Retinal pigment epithelial cell (primary cell): ENCODE measurements at regions not wholly inside any gene's neighbourhood (a gene's known extent, or its start where the extent isn't known, plus 50 kb on each side); places are given as distances from the start of the nearest gene placed in this dataset.

Source experiments
- DNase-seq: peaks from one replicate; pipeline ENCODE4 v3.0.0-alpha.2; 2010; ENCODE audit warnings: low read depth
- H3K4me3 ChIP-seq: 2 replicates; pipeline ENCODE4 v1.5.1; 2011; ENCODE audit warnings: mild to moderate bottlenecking, low read length, control low read depth, moderate library complexity
- TF ChIP-seq, protein P1 (sequence below): conservative IDR thresholded peaks from 2 replicates; pipeline ENCODE4 v1.5.1; 2011; ENCODE audit warnings: low read depth, low read length, control low read depth, inconsistent platforms

- H3K4me3 ChIP-seq, result no peak overlapping the region
- DNase-seq, result no peak
- TF ChIP-seq, protein P1, sequence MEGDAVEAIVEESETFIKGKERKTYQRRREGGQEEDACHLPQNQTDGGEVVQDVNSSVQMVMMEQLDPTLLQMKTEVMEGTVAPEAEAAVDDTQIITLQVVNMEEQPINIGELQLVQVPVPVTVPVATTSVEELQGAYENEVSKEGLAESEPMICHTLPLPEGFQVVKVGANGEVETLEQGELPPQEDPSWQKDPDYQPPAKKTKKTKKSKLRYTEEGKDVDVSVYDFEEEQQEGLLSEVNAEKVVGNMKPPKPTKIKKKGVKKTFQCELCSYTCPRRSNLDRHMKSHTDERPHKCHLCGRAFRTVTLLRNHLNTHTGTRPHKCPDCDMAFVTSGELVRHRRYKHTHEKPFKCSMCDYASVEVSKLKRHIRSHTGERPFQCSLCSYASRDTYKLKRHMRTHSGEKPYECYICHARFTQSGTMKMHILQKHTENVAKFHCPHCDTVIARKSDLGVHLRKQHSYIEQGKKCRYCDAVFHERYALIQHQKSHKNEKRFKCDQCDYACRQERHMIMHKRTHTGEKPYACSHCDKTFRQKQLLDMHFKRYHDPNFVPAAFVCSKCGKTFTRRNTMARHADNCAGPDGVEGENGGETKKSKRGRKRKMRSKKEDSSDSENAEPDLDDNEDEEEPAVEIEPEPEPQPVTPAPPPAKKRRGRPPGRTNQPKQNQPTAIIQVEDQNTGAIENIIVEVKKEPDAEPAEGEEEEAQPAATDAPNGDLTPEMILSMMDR, result no peak
These were observed 901.7 kb downstream of the KCNMA1 start for GRCh38 chr10:76735866-76736265.

- DNase-seq, result no peak
- TF ChIP-seq, protein P1, result no peak
- H3K4me3 ChIP-seq, result no peak overlapping the region
These were observed 904.1 kb downstream of the KCNMA1 start for GRCh38 chr10:76733441-76733936.

DNA sequence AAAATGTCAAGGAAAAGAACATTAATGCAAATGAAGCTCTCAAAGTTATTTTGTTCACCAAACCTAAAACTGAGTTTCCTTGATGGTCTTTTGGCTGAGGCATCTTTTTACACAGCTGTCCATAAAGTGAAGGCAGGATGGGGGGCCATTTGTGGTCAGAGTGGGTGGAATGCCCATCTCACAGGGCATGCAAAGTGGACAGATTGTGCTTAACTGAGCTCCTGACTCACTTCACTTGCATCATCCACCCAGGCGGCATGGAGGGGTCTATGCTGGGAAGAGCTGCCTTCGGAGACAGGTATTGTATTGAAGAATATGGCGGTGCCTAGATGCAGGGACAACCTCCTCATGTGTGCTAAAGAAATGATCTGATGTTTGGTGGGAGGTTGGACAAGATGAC is 905.3 kb downstream of the KCNMA1 start:
- DNase-seq, result no peak
- TF ChIP-seq, protein P1, result no peak
- H3K4me3 ChIP-seq, result no peak overlapping the region

DNA sequence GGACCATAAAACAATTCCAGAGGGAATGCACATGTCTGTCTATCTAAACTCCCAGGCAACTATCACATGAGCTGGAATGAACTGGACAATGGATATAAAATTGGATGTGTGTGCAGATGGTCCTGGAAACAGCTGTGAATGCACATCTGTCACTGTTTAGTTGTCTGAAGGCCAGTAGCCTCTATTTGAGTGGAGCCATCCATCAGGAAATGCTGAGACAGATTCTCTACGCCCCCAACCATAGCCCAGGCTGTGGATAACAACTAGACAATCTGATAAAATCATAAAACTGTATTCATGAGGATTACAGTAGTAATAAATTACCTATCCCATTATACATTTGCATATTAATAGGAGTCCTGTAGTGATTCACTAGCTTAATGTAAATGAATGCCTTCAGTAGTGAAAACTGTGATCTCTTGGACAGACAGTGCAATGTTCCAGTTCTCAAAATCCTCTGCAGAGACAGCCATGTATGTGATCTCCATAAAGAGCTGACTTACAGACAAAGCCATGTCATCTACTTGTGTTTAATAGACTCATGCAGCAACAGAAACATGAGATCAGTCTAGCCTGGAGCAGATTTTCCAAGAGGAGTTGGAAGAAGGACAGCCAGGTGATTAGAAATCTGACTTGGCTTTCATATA is 907.6 kb downstream of the KCNMA1 start:
- no peak for DNase-seq
- no peak overlapping the region for H3K4me3 ChIP-seq
- TF ChIP-seq, protein P1, result no peak

- no peak overlapping the region for H3K4me3 ChIP-seq
- TF ChIP-seq, protein P1, result no peak
- DNase-seq, result no peak
These were observed 908.3 kb downstream of the KCNMA1 start for GRCh38 chr10:76729346-76729745.

- TF ChIP-seq, protein P1, result no peak
- no peak overlapping the region for H3K4me3 ChIP-seq
- DNase-seq, result no peak
These were observed 910.6 kb downstream of the KCNMA1 start for GRCh38 chr10:76727038-76727437.

DNA sequence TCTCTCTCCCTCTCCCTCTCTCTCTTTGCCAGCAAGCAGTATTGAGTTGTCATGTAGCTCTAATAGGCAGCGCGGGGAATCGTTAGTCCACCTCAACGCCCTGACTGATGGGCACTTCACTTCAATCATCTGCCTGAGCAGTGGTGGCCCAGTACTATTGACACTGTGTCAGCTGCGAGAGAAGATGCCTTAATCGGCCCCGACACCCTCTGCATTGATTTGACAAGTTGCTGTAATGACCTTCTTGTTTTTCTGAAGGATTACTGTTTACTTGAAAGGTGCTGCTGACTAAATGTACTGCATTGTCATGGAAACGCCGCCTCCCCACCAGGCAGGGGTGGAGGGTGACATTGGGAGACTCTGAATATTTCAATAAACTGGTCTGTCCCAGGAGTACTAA is 913.8 kb downstream of the KCNMA1 start:
- DNase-seq, result no peak
- TF ChIP-seq, protein P1, result no peak
- no peak overlapping the region for H3K4me3 ChIP-seq
